ENCODE measurements at regions not wholly inside any gene's neighbourhood (a gene's known extent, or its start where the extent isn't known, plus 50 kb on each side); places are given as distances from the start of the nearest gene placed in this dataset.

DNA sequence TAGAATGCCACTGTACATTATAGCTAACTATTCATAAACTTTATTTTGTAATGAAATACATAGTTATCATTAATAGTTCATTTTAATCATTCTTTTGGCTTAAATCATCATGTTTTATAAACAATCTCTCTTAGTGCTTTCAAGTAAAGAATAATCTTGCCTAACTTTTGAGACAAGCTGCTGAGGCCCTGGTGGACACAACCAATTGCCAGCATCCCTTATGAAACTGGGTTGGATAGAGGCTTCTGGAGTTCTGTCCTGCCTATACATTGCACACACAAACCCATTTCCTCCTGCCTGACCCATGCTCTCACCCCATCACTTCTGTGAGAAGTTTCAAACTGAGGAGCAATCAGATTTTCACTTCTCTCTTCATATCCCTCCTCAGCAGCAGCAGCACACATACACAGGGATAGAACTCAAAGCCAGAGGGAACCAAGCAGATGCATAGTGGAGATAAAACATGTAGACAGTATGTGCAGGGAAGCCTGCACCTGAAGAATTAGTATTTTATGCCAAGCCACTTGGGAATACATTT lies 450.0 kb upstream of the SLC14A2 start:
- intact Hi-C loops (cut with DNase I; ENCODE audit: low total_unique reads), result no loop called here
- Histone ChIP-seq H3K27ac (no peak overlapping the region), H3K27me3 (replicated peaks in 1 of 7) (no peaks in the 10 kb centered on the region), H3K9me3 (no peaks in the 10 kb centered on the region), H3K36me3 (no peaks in the 10 kb centered on the region), H3K4me3 (no peak overlapping the region), H3K4me1 (peaks cover 0 to 27% (median 5%) of the 10 kb centered on the region in 6 donors)
- TF ChIP-seq, protein P1, sequence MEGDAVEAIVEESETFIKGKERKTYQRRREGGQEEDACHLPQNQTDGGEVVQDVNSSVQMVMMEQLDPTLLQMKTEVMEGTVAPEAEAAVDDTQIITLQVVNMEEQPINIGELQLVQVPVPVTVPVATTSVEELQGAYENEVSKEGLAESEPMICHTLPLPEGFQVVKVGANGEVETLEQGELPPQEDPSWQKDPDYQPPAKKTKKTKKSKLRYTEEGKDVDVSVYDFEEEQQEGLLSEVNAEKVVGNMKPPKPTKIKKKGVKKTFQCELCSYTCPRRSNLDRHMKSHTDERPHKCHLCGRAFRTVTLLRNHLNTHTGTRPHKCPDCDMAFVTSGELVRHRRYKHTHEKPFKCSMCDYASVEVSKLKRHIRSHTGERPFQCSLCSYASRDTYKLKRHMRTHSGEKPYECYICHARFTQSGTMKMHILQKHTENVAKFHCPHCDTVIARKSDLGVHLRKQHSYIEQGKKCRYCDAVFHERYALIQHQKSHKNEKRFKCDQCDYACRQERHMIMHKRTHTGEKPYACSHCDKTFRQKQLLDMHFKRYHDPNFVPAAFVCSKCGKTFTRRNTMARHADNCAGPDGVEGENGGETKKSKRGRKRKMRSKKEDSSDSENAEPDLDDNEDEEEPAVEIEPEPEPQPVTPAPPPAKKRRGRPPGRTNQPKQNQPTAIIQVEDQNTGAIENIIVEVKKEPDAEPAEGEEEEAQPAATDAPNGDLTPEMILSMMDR (IDR thresholded peaks at IDR 0.05 in 8 of 11, conservative IDR thresholded peaks at IDR 0.05 in 3 of 11), result no peak
- TF ChIP-seq POLR2AphosphoS5 (IDR thresholded peaks at IDR 0.05) (no peak), POLR2A (IDR thresholded peaks at IDR 0.05) (no peak)
- DNase-seq, result no peak

DNA sequence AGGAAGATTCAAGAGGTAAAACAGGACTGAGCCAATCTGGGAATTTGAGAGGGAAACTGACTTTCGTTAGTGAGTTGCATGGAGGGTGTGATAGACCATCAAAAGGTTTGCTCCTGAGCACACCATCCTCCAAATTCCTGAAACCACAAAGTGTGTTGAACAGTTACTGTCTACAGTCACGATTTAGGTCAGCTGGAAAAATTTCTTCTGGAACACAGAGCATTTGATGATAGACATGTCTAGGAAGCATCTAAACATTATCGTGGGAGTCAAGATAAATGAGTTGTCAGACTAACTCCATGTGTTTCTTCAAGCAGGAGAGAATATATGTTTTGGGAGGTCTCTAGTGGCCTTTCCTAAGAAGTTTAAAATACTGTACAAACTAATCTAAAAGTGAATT lies 449.4 kb upstream of the SLC14A2 start:
- TF ChIP-seq, protein P1 (IDR thresholded peaks at IDR 0.05 in 8 of 11, conservative IDR thresholded peaks at IDR 0.05 in 3 of 11), result no peak
- TF ChIP-seq POLR2AphosphoS5 (IDR thresholded peaks at IDR 0.05) (no peak), POLR2A (IDR thresholded peaks at IDR 0.05) (no peak)
- H3K27me3 ChIP-seq (replicated peaks in 1 of 7), result no peaks in the 10 kb centered on the region
- no peak overlapping the region for H3K27ac ChIP-seq
- H3K36me3 ChIP-seq, result no peaks in the 10 kb centered on the region
- no peak overlapping the region for H3K4me3 ChIP-seq
- no peak for DNase-seq
- 73 to 85% (median 77%) methylated on average over 3 of the region's 3 CpGs for WGBS, 5 donors
- H3K9me3 ChIP-seq, result no peaks in the 10 kb centered on the region
- peaks cover 0 to 27% (median 5%) of the 10 kb centered on the region in 6 donors for H3K4me1 ChIP-seq
- intact Hi-C loops (cut with DNase I; ENCODE audit: low total_unique reads), result no loop called here

GRCh38 chr18:45166341-45166835 lies 448.9 kb upstream of the SLC14A2 start:
- no peaks in the 10 kb centered on the region for H3K36me3 ChIP-seq
- H3K9me3 ChIP-seq, result no peaks in the 10 kb centered on the region
- TF ChIP-seq POLR2AphosphoS5 (IDR thresholded peaks at IDR 0.05) (no peak), POLR2A (IDR thresholded peaks at IDR 0.05) (no peak)
- TF ChIP-seq, protein P1 (IDR thresholded peaks at IDR 0.05 in 8 of 11, conservative IDR thresholded peaks at IDR 0.05 in 3 of 11), result no peak
- no peak for DNase-seq
- intact Hi-C loops (cut with DNase I; ENCODE audit: low total_unique reads), result no loop called here
- no peak overlapping the region for H3K4me3 ChIP-seq
- H3K27ac ChIP-seq, result no peak overlapping the region
- no peaks in the 10 kb centered on the region for H3K27me3 ChIP-seq (replicated peaks in 1 of 7)
- peaks cover 0 to 24% (median 5%) of the 10 kb centered on the region in 6 donors for H3K4me1 ChIP-seq
- 81 to 94% (median 93%) methylated on average over 5 of the region's 5 CpGs for WGBS, 5 donors

- Histone ChIP-seq H3K9me3 (no peaks in the 10 kb centered on the region), H3K4me1 (peaks cover 0 to 18% (median 3%) of the 10 kb centered on the region in 6 donors), H3K4me3 (no peak overlapping the region), H3K27me3 (replicated peaks in 1 of 7) (no peaks in the 10 kb centered on the region), H3K27ac (no peak overlapping the region), H3K36me3 (no peaks in the 10 kb centered on the region)
- DNase-seq, result no peak
- WGBS, 5 donors, result 61 to 77% (median 71%) methylated on average over 5 of the region's 5 CpGs
- TF ChIP-seq POLR2AphosphoS5 (IDR thresholded peaks at IDR 0.05), result no peak
- no peak for TF ChIP-seq POLR2A (IDR thresholded peaks at IDR 0.05)
- TF ChIP-seq, protein P1 (IDR thresholded peaks at IDR 0.05 in 8 of 11, conservative IDR thresholded peaks at IDR 0.05 in 3 of 11), result no peak
- intact Hi-C loops (cut with DNase I; ENCODE audit: low total_unique reads), result no loop called here
Measured at GRCh38 chr18:45166836-45167551, 448.3 kb upstream of the SLC14A2 start.
